DMS114 treated with DMSO at 0.1 percent for 48 hours (cell line): ENCODE measurements at regions not wholly inside any gene's neighbourhood (a gene's known extent, or its start where the extent isn't known, plus 50 kb on each side); places are given as distances from the start of the nearest gene placed in this dataset.

ENCODE experiments used
- DNase-seq: peaks from one replicate; lab custom pipeline; 2025; ENCODE audit not compliant: unreplicated experiment; lab: John Stamatoyannopoulos, UW

- no peak for DNase-seq
These were observed 451.4 kb downstream of the WDR72 start for GRCh38 chr15:53307952-53308624.

GRCh38 chr15:53305554-53305953 lies 453.9 kb downstream of the WDR72 start:
- no peak for DNase-seq

GRCh38 chr15:53305101-53305500 lies 454.4 kb downstream of the WDR72 start:
- no peak for DNase-seq

GRCh38 chr15:53297828-53298227 lies 461.6 kb downstream of the WDR72 start:
- DNase-seq, result no peak

GRCh38 chr15:53296603-53297002 lies 462.9 kb downstream of the WDR72 start:
- DNase-seq, result no peak

- DNase-seq, result no peak
These were observed 463.9 kb downstream of the WDR72 start for GRCh38 chr15:53295574-53295973.

GRCh38 chr15:53288542-53288941 lies 470.9 kb downstream of the WDR72 start:
- DNase-seq, result no peak

GRCh38 chr15:53274630-53275029 lies 484.5 kb upstream of the ONECUT1 start:
- DNase-seq, result no peak

- no peak for DNase-seq
These were observed 482.0 kb upstream of the ONECUT1 start for GRCh38 chr15:53272116-53272515.

- no peak for DNase-seq
These were observed 476.0 kb upstream of the ONECUT1 start for GRCh38 chr15:53266176-53266575.

- no peak for DNase-seq
These were observed 470.5 kb upstream of the ONECUT1 start for GRCh38 chr15:53260647-53261046.

GRCh38 chr15:53256457-53256856 lies 466.3 kb upstream of the ONECUT1 start:
- DNase-seq, result no peak

GRCh38 chr15:53256043-53256442 lies 465.9 kb upstream of the ONECUT1 start:
- DNase-seq, result no peak

GRCh38 chr15:53251996-53252395 lies 461.9 kb upstream of the ONECUT1 start:
- no peak for DNase-seq

GRCh38 chr15:53251523-53251922 lies 461.4 kb upstream of the ONECUT1 start:
- no peak for DNase-seq

- no peak for DNase-seq
These were observed 457.0 kb upstream of the ONECUT1 start for GRCh38 chr15:53247041-53247708.

GRCh38 chr15:53246404-53246803 lies 456.3 kb upstream of the ONECUT1 start:
- DNase-seq, result no peak

GRCh38 chr15:53233801-53234200 lies 443.7 kb upstream of the ONECUT1 start:
- no peak for DNase-seq

- DNase-seq, result no peak
These were observed 440.3 kb upstream of the ONECUT1 start for GRCh38 chr15:53230473-53230872.

GRCh38 chr15:53226559-53226958 lies 436.4 kb upstream of the ONECUT1 start:
- DNase-seq, result no peak

GRCh38 chr15:53225781-53226180 lies 435.6 kb upstream of the ONECUT1 start:
- no peak for DNase-seq

- DNase-seq, result no peak
These were observed 434.2 kb upstream of the ONECUT1 start for GRCh38 chr15:53224371-53224770.

- DNase-seq, result no peak
These were observed 433.7 kb upstream of the ONECUT1 start for GRCh38 chr15:53223815-53224214.
